Type B pancreatic cell (in vitro differentiated cells): ENCODE measurements at regions not wholly inside any gene's neighbourhood (a gene's known extent, or its start where the extent isn't known, plus 50 kb on each side); places are given as distances from the start of the nearest gene placed in this dataset.
A peak's percentile ranks its signal among the peaks of the same experiment; 100 is the strongest.

Source experiments
- DNase-seq: peaks from one replicate; pipeline ENCODE4 v3.0.0; 2021; ENCODE audit warnings: mixed read lengths; ENCODE audit not compliant: unreplicated experiment; ENCODE audit errors: extremely low spot score
- H3K27ac Mint-ChIP-seq: 2 replicates; pipeline ENCODE4 v1.8.0; 2021; ENCODE audit warnings: mild to moderate bottlenecking, mixed read lengths
- H3K27me3 Mint-ChIP-seq: 2 replicates; pipeline ENCODE4 v1.8.0; 2021; ENCODE audit warnings: mixed read lengths
- H3K36me3 Mint-ChIP-seq: 2 replicates; pipeline ENCODE4 v1.8.0; 2021; ENCODE audit warnings: mixed read lengths
- H3K4me1 Mint-ChIP-seq: one replicate; pipeline ENCODE4 v1.8.0; 2021; ENCODE audit warnings: mixed read lengths; ENCODE audit not compliant: unreplicated experiment
- H3K4me3 Mint-ChIP-seq: 2 replicates; pipeline ENCODE4 v1.8.0; 2021; ENCODE audit warnings: mild to moderate bottlenecking, mixed read lengths
- H3K9me3 Mint-ChIP-seq: 2 replicates; pipeline ENCODE4 v1.8.0; 2021; ENCODE audit warnings: mixed read lengths
- TF ChIP-seq, protein P1 (sequence below): fragments of 200-600 bp; sonication (generic); conservative IDR thresholded peaks from 2 replicates; pipeline ENCODE4 v1.5.0; 2021; ENCODE audit warnings: antibody characterized with exemption, mild to moderate bottlenecking

DNA sequence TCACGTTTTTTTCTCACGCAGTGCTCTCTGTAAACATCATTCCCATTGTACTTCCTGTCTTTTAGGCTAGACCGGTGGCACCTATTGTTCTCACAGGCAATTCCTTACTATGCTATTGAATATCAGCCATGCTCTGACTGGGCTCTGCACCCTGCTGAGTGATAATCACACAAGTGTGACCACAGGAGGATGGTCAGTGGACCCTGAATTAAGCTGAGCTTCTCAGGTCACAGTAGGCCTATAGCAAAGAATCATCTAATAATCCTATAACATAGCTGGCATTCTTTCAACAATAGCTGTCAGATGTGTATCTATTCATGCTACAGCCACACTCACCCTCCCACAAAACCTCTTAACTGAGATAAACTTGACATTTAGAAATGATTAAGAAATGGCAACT is 2399.8 kb upstream of the TENM3 start:
- Mint-ChIP-seq H3K4me1 (no peaks in the 10 kb centered on the region), H3K27ac (no peak overlapping the region), H3K36me3 (no peaks in the 10 kb centered on the region), H3K4me3 (no peak overlapping the region), H3K9me3 (no peaks in the 10 kb centered on the region), H3K27me3 (peaks cover 11% of the 10 kb centered on the region)
- no peak for DNase-seq
- TF ChIP-seq, protein P1, sequence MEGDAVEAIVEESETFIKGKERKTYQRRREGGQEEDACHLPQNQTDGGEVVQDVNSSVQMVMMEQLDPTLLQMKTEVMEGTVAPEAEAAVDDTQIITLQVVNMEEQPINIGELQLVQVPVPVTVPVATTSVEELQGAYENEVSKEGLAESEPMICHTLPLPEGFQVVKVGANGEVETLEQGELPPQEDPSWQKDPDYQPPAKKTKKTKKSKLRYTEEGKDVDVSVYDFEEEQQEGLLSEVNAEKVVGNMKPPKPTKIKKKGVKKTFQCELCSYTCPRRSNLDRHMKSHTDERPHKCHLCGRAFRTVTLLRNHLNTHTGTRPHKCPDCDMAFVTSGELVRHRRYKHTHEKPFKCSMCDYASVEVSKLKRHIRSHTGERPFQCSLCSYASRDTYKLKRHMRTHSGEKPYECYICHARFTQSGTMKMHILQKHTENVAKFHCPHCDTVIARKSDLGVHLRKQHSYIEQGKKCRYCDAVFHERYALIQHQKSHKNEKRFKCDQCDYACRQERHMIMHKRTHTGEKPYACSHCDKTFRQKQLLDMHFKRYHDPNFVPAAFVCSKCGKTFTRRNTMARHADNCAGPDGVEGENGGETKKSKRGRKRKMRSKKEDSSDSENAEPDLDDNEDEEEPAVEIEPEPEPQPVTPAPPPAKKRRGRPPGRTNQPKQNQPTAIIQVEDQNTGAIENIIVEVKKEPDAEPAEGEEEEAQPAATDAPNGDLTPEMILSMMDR: no peak

GRCh38 chr4:179855469-179855868 is 2387.7 kb upstream of the TENM3 start:
- H3K36me3 Mint-ChIP-seq: no peaks in the 10 kb centered on the region
- no peak overlapping the region for H3K27ac Mint-ChIP-seq
- DNase-seq: no peak
- no peak overlapping the region for H3K4me3 Mint-ChIP-seq
- TF ChIP-seq, protein P1: no peak
- no peaks in the 10 kb centered on the region for H3K27me3 Mint-ChIP-seq
- H3K9me3 Mint-ChIP-seq: peaks cover 4% of the 10 kb centered on the region
- no peaks in the 10 kb centered on the region for H3K4me1 Mint-ChIP-seq

DNA sequence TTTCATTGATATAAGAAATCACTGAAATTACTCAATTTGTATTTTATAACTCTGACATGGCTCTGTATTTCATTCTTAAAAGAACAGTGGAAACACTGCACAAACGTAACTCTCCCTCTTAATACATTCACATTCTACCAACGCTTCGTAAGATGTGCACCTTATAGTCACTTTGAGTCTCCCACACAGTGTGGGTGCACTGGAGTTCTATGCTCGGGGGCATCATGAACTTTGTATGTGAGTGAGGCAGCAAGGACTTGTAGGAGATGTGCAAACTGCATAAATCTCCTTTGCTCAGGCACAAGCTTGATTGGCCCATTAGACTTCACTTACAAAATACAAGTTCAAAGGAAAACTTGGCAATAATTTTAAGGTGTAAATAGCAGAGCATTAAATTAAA is 2385.0 kb upstream of the TENM3 start:
- TF ChIP-seq, protein P1: no peak
- Mint-ChIP-seq H3K27me3 (no peaks in the 10 kb centered on the region), H3K9me3 (peaks cover 4% of the 10 kb centered on the region), H3K27ac (no peak overlapping the region), H3K36me3 (no peaks in the 10 kb centered on the region), H3K4me1 (no peaks in the 10 kb centered on the region), H3K4me3 (no peak overlapping the region)
- no peak for DNase-seq

GRCh38 chr4:179867300-179867878 is 2375.8 kb upstream of the TENM3 start:
- no peak overlapping the region for H3K27ac Mint-ChIP-seq
- DNase-seq: no peak
- no peak overlapping the region for H3K4me3 Mint-ChIP-seq
- TF ChIP-seq, protein P1: peak; percentile 86
- no peaks in the 10 kb centered on the region for H3K9me3 Mint-ChIP-seq
- H3K27me3 Mint-ChIP-seq: peaks cover 13% of the 10 kb centered on the region
- no peaks in the 10 kb centered on the region for H3K36me3 Mint-ChIP-seq
- H3K4me1 Mint-ChIP-seq: no peaks in the 10 kb centered on the region

GRCh38 chr4:179871726-179872125 is 2371.5 kb upstream of the TENM3 start:
- no peaks in the 10 kb centered on the region for H3K9me3 Mint-ChIP-seq
- peaks cover 2% of the 10 kb centered on the region for H3K27me3 Mint-ChIP-seq
- TF ChIP-seq, protein P1: no peak
- DNase-seq: no peak
- no peak overlapping the region for H3K4me3 Mint-ChIP-seq
- H3K36me3 Mint-ChIP-seq: no peaks in the 10 kb centered on the region
- no peak overlapping the region for H3K27ac Mint-ChIP-seq
- no peaks in the 10 kb centered on the region for H3K4me1 Mint-ChIP-seq

DNA sequence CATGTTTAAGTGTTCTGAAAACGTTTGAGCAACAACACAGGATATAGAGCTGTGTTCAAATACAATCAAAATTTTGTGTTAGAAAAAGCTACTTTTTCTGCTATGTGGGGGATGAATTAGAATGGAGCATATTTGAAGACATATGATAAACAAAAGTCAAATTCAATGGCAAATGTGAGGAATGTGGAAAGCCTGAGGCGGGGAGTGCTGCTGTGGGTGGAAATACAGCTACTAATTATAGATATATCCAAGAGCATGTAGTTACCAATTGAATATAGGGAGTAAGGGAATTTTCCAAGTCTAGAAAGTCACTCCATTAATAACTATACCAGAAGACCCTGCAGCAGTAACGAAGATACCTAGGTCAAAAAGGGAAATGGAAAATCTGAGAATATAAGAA is 2370.4 kb upstream of the TENM3 start:
- Mint-ChIP-seq H3K4me1 (no peaks in the 10 kb centered on the region), H3K27ac (no peak overlapping the region), H3K27me3 (no peaks in the 10 kb centered on the region), H3K4me3 (no peak overlapping the region), H3K36me3 (no peaks in the 10 kb centered on the region), H3K9me3 (no peaks in the 10 kb centered on the region)
- no peak for DNase-seq
- TF ChIP-seq, protein P1: no peak
